Keratinocyte (primary cell): ENCODE measurements at regions not wholly inside any gene's neighbourhood (a gene's known extent, or its start where the extent isn't known, plus 50 kb on each side); places are given as distances from the start of the nearest gene placed in this dataset.

Source experiments
- DNase-seq: peaks from one replicate; pipeline ENCODE4 v3.0.0-alpha.2; 2011; ENCODE audit warnings: low read depth, missing footprints, low spot score
- FAIRE-seq: peaks from 2 replicates; lab custom pipeline; 2011; peaks lifted over from hg19 to GRCh38; lab: Jason Lieb, UNC
- H2AFZ ChIP-seq: 2 replicates; pipeline ENCODE4 v1.6.0; 2012; ENCODE audit warnings: low read length, control low read depth, inconsistent platforms; ENCODE audit not compliant: control insufficient read depth
- H3K27ac ChIP-seq: 2 replicates; pipeline ENCODE4 v1.5.1; 2011; ENCODE audit warnings: low read length; ENCODE audit not compliant: control insufficient read depth, insufficient read depth
- H3K27me3 ChIP-seq: 3 replicates; pipeline ENCODE4 v1.6.0; 2011; ENCODE audit warnings: low read length; ENCODE audit not compliant: control insufficient read depth, insufficient read depth; ENCODE audit errors: extremely low read depth
- H3K36me3 ChIP-seq, 2 experiments: 2 replicates in 1 of 2; 3 replicates in 1 of 2; pipeline ENCODE4 v1.5.1; 2011; ENCODE audit warnings: low read length in 2 of 2, mild to moderate bottlenecking in 1 of 2; ENCODE audit not compliant: control insufficient read depth in 2 of 2, insufficient read depth in 2 of 2; ENCODE audit errors: extremely low read depth in 1 of 2
- H3K4me1 ChIP-seq: 3 replicates; pipeline ENCODE4 v1.5.1; 2011; ENCODE audit warnings: low read length; ENCODE audit not compliant: control insufficient read depth, insufficient read depth; ENCODE audit errors: extremely low read depth
- H3K4me2 ChIP-seq: 3 replicates; pipeline ENCODE4 v1.6.0; 2011; ENCODE audit warnings: low read depth, low read length; ENCODE audit not compliant: control insufficient read depth, insufficient read depth; ENCODE audit errors: extremely low read depth
- H3K4me3 ChIP-seq, 3 experiments: fragments of 200-600 bp in 1 of 3; sonication (generic) in 1 of 3; 2 replicates in 2 of 3; 3 replicates in 1 of 3; pipeline ENCODE4 v1.5.1; 2011 to 2016; ENCODE audit warnings: low read length in 3 of 3, mild to moderate bottlenecking in 3 of 3, control low read depth in 2 of 3, inconsistent platforms in 1 of 3, low read depth in 1 of 3, mixed read lengths in 1 of 3, mixed run types in 1 of 3, moderate library complexity in 1 of 3; ENCODE audit not compliant: control insufficient read depth in 2 of 3, insufficient read depth in 2 of 3; ENCODE audit errors: extremely low read depth in 1 of 3
- H3K79me2 ChIP-seq: 2 replicates; pipeline ENCODE4 v1.6.0; 2012; ENCODE audit warnings: low read length; ENCODE audit not compliant: control insufficient read depth, insufficient read depth
- H3K9ac ChIP-seq: 3 replicates; pipeline ENCODE4 v1.6.0; 2011; ENCODE audit warnings: low read length; ENCODE audit not compliant: control insufficient read depth, insufficient read depth; ENCODE audit errors: extremely low read depth
- H3K9me1 ChIP-seq: 3 replicates; pipeline ENCODE4 v1.6.0; 2011; ENCODE audit warnings: low read length; ENCODE audit not compliant: control insufficient read depth, insufficient read depth; ENCODE audit errors: extremely low read depth
- H3K9me3 ChIP-seq: 2 replicates; pipeline ENCODE4 v1.5.1; 2012; ENCODE audit warnings: low read depth, low read length; ENCODE audit not compliant: control insufficient read depth
- H4K20me1 ChIP-seq: 3 replicates; pipeline ENCODE4 v1.6.0; 2011; ENCODE audit warnings: low read length; ENCODE audit not compliant: control insufficient read depth, insufficient read depth; ENCODE audit errors: extremely low read depth
- EZH2 ChIP-seq: IDR thresholded peaks from one replicate; pipeline ENCODE4 v1.6.1; 2012; ENCODE audit warnings: inconsistent platforms, mild to moderate bottlenecking, low read length, moderate library complexity
- dilution Hi-C: fragments of 300-500 bp; cut with MboI; formaldehyde crosslinking; loops from one replicate; pipeline ENCODE4 v1.7.0; 2020; ENCODE audit warnings: low sequenced_read_pairs; ENCODE audit not compliant: extremely low pct_ligation_motif_present
- TF ChIP-seq, protein P1 (sequence below), 3 experiments: IDR thresholded peaks in 1 of 3; conservative IDR thresholded peaks in 1 of 3; optimal IDR thresholded peaks in 1 of 3; 2 replicates in 2 of 3; 3 replicates in 1 of 3; pipeline versions ENCODE3 to v1.5.1; 2011; ENCODE audit warnings: low read length in 3 of 3, mild to moderate bottlenecking in 3 of 3, moderate library complexity in 2 of 3, control low read depth in 1 of 3, inconsistent platforms in 1 of 3; ENCODE audit not compliant: insufficient read depth in 2 of 3; ENCODE audit errors: extremely low read depth in 1 of 3

GRCh38 chr17:14701886-14702285 lies 401.0 kb downstream of the HS3ST3B1 start:
- Histone ChIP-seq H3K9me1 (no peaks in the 10 kb centered on the region), H3K79me2 (no peaks in the 10 kb centered on the region), H2AFZ (no peak overlapping the region), H3K4me3 (no peak overlapping the region), H3K9ac (no peak overlapping the region), H3K4me2 (no peak overlapping the region), H3K27ac (no peak overlapping the region), H3K4me1 (no peaks in the 10 kb centered on the region), H3K9me3 (no peaks in the 10 kb centered on the region), H3K27me3 (no peaks in the 10 kb centered on the region), H3K36me3 (no peaks in the 10 kb centered on the region), H4K20me1 (no peaks in the 10 kb centered on the region)
- FAIRE-seq (no peak), DNase-seq (no peak)
- no peak for TF ChIP-seq EZH2
- TF ChIP-seq, protein P1, sequence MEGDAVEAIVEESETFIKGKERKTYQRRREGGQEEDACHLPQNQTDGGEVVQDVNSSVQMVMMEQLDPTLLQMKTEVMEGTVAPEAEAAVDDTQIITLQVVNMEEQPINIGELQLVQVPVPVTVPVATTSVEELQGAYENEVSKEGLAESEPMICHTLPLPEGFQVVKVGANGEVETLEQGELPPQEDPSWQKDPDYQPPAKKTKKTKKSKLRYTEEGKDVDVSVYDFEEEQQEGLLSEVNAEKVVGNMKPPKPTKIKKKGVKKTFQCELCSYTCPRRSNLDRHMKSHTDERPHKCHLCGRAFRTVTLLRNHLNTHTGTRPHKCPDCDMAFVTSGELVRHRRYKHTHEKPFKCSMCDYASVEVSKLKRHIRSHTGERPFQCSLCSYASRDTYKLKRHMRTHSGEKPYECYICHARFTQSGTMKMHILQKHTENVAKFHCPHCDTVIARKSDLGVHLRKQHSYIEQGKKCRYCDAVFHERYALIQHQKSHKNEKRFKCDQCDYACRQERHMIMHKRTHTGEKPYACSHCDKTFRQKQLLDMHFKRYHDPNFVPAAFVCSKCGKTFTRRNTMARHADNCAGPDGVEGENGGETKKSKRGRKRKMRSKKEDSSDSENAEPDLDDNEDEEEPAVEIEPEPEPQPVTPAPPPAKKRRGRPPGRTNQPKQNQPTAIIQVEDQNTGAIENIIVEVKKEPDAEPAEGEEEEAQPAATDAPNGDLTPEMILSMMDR (optimal IDR thresholded peaks at IDR 0.05 in 1 of 3, IDR thresholded peaks at IDR 0.05 in 1 of 3, conservative IDR thresholded peaks at IDR 0.05 in 1 of 3; ENCODE audit: extremely low read depth in 1 of 3, insufficient read depth in 2 of 3, low read length in 3 of 3): no peak
- dilution Hi-C loops: no loop called here

- TF ChIP-seq EZH2: no peak
- TF ChIP-seq, protein P1 (optimal IDR thresholded peaks at IDR 0.05 in 1 of 3, IDR thresholded peaks at IDR 0.05 in 1 of 3, conservative IDR thresholded peaks at IDR 0.05 in 1 of 3; ENCODE audit: extremely low read depth in 1 of 3, insufficient read depth in 2 of 3, low read length in 3 of 3): no peak
- FAIRE-seq (no peak), DNase-seq (no peak)
- Histone ChIP-seq H4K20me1 (no peaks in the 10 kb centered on the region), H3K9me3 (no peaks in the 10 kb centered on the region), H2AFZ (no peak overlapping the region), H3K4me2 (no peak overlapping the region), H3K9ac (no peak overlapping the region), H3K27me3 (no peaks in the 10 kb centered on the region), H3K27ac (no peak overlapping the region), H3K4me3 (no peak overlapping the region), H3K79me2 (no peaks in the 10 kb centered on the region), H3K9me1 (no peaks in the 10 kb centered on the region), H3K36me3 (no peaks in the 10 kb centered on the region), H3K4me1 (no peaks in the 10 kb centered on the region)
- dilution Hi-C loops: no loop called here
These were observed 398.8 kb downstream of the HS3ST3B1 start for GRCh38 chr17:14699574-14700185.
